Thyroid gland (tissue), 4 donors: ENCODE measurements at regions not wholly inside any gene's neighbourhood (a gene's known extent, or its start where the extent isn't known, plus 50 kb on each side); places are given as distances from the start of the nearest gene placed in this dataset.

Source experiments
- DNase-seq, 2 donors: peaks; one replicate each; pipeline ENCODE4 v3.0.0-alpha.2; 2019
- H3K27ac ChIP-seq, 3 donors: fragments of 200-600 bp; sonication (generic); 1 replicate in 2 of 3; 2 replicates in 1 of 3; pipeline ENCODE4 v1.5.1; 2016 to 2019; ENCODE audit warnings: mild to moderate bottlenecking in 1 of 3, moderate library complexity in 1 of 3
- H3K27me3 ChIP-seq: fragments of 200-600 bp; sonication (generic); one replicate; pipeline ENCODE4 v1.5.1; 2019
- H3K36me3 ChIP-seq, 2 donors: fragments of 200-600 bp; sonication (generic); one replicate each; pipeline ENCODE4 v1.5.1; 2016 to 2019
- H3K4me1 ChIP-seq, 2 donors: fragments of 200-600 bp; sonication (generic); one replicate each; pipeline ENCODE4 v1.5.1; 2017 to 2019
- H3K4me3 ChIP-seq, 3 donors: fragments of 200-600 bp; sonication (generic); replicated peaks in 1 of 3; 1 replicate in 2 of 3; 2 replicates in 1 of 3; pipeline ENCODE4 v1.5.1; 2016; ENCODE audit warnings: mild to moderate bottlenecking in 1 of 3
- H3K9me3 ChIP-seq: fragments of 200-600 bp; sonication (generic); one replicate; pipeline ENCODE4 v1.5.1; 2017
- POLR2A ChIP-seq, 2 donors: fragments of 450-650 bp; IDR thresholded peaks; one replicate each; pipeline ENCODE4 v1.6.1; 2017; ENCODE audit warnings: antibody characterized with exemption in 2 of 2, mild to moderate bottlenecking in 2 of 2, moderate library complexity in 1 of 2
- WGBS, 2 donors: methylation state at CpG; one replicate each; pipeline ENCODE4 v1.1.5; 2017; 5-methylcytosine and 5-hydroxymethylcytosine counted together
- intact Hi-C: fragments of 100-400 bp; cut with DNase I; formaldehyde crosslinking; loops from one replicate; pipeline ENCODE4 v1.15.1; 2023
- TF ChIP-seq, protein P1 (sequence below), 6 experiments: fragments of 200-600 bp in 3 of 6; fragments of 450-650 bp in 3 of 6; sonication (generic) in 3 of 6; IDR thresholded peaks; one replicate each; pipeline ENCODE4 v1.5.1; 2016 to 2019; ENCODE audit warnings: antibody characterized with exemption in 6 of 6, mild to moderate bottlenecking in 2 of 6, inconsistent platforms in 1 of 6, moderate library complexity in 1 of 6

DNA sequence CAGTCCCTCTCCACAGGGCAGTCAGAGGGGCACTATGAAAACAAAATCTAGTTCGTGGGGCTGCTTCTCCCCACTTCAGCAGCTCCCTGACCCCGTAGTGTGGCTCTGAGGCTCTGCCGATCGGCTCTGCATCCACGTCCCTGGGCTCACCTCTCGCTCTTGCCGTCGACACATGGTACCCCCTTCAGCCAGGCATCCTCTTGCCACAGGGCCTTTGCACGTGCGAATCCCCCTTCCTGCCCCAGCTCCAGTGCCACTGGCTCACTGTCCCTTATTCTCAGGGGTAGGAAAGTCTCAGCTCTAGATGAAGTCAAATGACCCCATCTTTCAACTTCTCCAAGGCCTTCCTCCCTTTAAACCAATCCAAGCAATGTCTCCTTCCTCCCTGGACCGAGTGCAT is 72.7 kb downstream of the KLHDC7A start:
- no peaks in the 10 kb centered on the region for H3K4me1 ChIP-seq
- peaks cover 4% of the 10 kb centered on the region for H3K27me3 ChIP-seq
- no peak overlapping the region for H3K4me3 ChIP-seq
- 77 to 79% methylated on average over 11 of the region's 11 CpGs for WGBS, 2 donors
- H3K36me3 ChIP-seq, result no peaks in the 10 kb centered on the region
- no peak overlapping the region for H3K27ac ChIP-seq
- intact Hi-C loops, result no loop called here
- no peaks in the 10 kb centered on the region for H3K9me3 ChIP-seq
- no peak for DNase-seq
- TF ChIP-seq, protein P1, sequence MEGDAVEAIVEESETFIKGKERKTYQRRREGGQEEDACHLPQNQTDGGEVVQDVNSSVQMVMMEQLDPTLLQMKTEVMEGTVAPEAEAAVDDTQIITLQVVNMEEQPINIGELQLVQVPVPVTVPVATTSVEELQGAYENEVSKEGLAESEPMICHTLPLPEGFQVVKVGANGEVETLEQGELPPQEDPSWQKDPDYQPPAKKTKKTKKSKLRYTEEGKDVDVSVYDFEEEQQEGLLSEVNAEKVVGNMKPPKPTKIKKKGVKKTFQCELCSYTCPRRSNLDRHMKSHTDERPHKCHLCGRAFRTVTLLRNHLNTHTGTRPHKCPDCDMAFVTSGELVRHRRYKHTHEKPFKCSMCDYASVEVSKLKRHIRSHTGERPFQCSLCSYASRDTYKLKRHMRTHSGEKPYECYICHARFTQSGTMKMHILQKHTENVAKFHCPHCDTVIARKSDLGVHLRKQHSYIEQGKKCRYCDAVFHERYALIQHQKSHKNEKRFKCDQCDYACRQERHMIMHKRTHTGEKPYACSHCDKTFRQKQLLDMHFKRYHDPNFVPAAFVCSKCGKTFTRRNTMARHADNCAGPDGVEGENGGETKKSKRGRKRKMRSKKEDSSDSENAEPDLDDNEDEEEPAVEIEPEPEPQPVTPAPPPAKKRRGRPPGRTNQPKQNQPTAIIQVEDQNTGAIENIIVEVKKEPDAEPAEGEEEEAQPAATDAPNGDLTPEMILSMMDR (IDR thresholded peaks at IDR 0.05), result no peak
- TF ChIP-seq POLR2A (IDR thresholded peaks at IDR 0.05), result no peak

DNA sequence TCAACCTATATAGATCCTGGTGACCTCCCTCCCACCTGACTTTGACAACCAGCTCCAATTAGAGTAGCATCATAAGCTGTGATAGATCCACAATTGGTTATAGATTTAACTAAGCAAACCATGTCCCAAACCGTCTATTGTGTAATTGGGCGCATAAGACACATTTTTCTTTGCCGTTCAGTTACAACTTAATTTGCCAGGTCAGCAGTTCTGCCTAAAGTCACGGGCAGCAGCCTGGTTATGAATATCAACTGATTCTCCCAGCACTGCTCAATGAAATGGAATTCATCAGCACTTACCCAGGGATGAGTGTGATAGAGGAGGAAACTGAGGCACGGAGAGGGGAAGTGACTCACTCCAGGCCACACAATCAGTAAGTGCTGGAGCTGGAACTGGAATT is 73.4 kb downstream of the KLHDC7A start:
- H3K27ac ChIP-seq, result no peak overlapping the region
- intact Hi-C loops, result no loop called here
- no peaks in the 10 kb centered on the region for H3K4me1 ChIP-seq
- peaks cover 8% of the 10 kb centered on the region for H3K27me3 ChIP-seq
- no peak overlapping the region for H3K4me3 ChIP-seq
- H3K9me3 ChIP-seq, result no peaks in the 10 kb centered on the region
- DNase-seq, result no peak
- TF ChIP-seq POLR2A (IDR thresholded peaks at IDR 0.05), result no peak
- TF ChIP-seq, protein P1 (IDR thresholded peaks at IDR 0.05), result no peak
- no peaks in the 10 kb centered on the region for H3K36me3 ChIP-seq
- 74% methylated on average over 5 of the region's 5 CpGs for WGBS, 2 donors

DNA sequence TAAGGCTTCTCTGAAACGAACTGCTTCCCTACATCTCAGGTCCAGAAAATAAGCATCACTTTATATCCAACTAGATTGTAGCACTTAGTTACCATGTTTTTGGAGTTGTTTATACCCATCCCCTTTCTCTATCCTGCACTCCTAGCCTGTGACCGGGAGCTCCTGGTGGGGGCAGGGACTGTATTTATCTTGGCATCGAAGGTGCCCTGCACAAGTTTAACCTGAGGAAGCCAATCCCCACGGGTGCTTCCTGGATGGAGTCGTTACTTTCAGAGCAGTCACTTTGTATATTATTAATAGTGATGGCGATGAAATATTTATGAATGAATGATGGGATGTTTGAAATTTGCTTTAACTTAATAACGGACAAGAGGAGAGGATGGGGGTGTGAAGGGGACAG is 73.9 kb downstream of the KLHDC7A start:
- Histone ChIP-seq H3K4me3 (no peak overlapping the region), H3K27me3 (peaks cover 10% of the 10 kb centered on the region), H3K4me1 (no peaks in the 10 kb centered on the region), H3K27ac (no peak overlapping the region), H3K36me3 (no peaks in the 10 kb centered on the region), H3K9me3 (no peaks in the 10 kb centered on the region)
- TF ChIP-seq, protein P1 (IDR thresholded peaks at IDR 0.05), result no peak
- WGBS, 2 donors, result 57 to 60% methylated on average over 7 of the region's 7 CpGs
- intact Hi-C loops, result no loop called here
- DNase-seq, result no peak

DNA sequence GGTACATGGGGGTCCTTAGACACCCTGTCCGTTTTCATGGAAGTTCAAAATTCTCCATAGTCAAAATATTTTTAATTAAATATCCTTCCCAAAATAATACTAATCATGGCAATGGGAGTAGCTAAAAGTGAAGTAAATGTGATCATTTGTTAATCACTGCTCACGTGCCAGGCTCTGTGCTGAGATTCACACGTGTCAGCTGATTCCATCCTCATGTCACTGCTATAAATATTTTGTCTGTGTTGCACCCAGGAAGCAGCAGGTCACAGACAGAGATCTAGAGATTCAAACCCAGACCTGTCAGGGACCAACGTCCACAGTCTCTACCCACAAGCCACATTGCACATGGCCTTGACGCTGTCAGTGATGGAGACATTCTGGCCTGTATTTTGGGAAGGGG is 74.3 kb downstream of the KLHDC7A start:
- no peak for DNase-seq
- H3K4me1 ChIP-seq, result no peaks in the 10 kb centered on the region
- WGBS, 2 donors, result 72 to 83% methylated on average over 5 of the region's 5 CpGs
- H3K9me3 ChIP-seq, result no peaks in the 10 kb centered on the region
- no peaks in the 10 kb centered on the region for H3K36me3 ChIP-seq
- TF ChIP-seq POLR2A (IDR thresholded peaks at IDR 0.05), result no peak
- TF ChIP-seq, protein P1 (IDR thresholded peaks at IDR 0.05), result no peak
- H3K4me3 ChIP-seq, result no peak overlapping the region
- H3K27ac ChIP-seq, result no peak overlapping the region
- intact Hi-C loops, result no loop called here
- H3K27me3 ChIP-seq, result peaks cover 10% of the 10 kb centered on the region

DNA sequence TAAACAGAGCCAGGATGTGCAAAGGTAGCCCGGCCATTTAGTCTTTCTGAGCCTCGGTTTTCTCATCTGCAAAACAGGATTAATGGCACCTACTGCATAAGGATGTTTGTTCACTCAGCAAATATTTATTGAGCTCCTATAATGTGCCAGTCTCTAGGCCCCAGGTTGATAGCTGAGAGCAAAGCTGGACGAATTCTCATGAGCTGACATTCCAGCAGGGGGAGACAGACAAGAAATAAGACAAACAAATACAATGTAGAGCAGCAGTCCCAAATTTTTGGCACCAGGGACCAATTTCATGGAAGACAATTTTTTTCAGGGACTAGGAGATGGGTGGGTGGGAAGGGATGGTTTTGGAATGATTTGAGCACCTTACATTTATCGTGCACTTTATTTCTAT is 74.3 kb upstream of the PAX7 start:
- Histone ChIP-seq H3K9me3 (no peaks in the 10 kb centered on the region), H3K4me3 (no peak overlapping the region), H3K27ac (no peak overlapping the region), H3K36me3 (no peaks in the 10 kb centered on the region), H3K27me3 (peaks cover 14% of the 10 kb centered on the region), H3K4me1 (no peaks in the 10 kb centered on the region)
- TF ChIP-seq, protein P1 (IDR thresholded peaks at IDR 0.05), result peak in 1 of 6 experiments; percentile 34
- TF ChIP-seq POLR2A (IDR thresholded peaks at IDR 0.05), result no peak
- no peak for DNase-seq
- intact Hi-C loops, result no loop called here
- 45 to 64% methylated on average over 4 of the region's 4 CpGs for WGBS, 2 donors
